ENCODE measurements at regions not wholly inside any gene's neighbourhood (a gene's known extent, or its start where the extent isn't known, plus 50 kb on each side); places are given as distances from the start of the nearest gene placed in this dataset.

DNA sequence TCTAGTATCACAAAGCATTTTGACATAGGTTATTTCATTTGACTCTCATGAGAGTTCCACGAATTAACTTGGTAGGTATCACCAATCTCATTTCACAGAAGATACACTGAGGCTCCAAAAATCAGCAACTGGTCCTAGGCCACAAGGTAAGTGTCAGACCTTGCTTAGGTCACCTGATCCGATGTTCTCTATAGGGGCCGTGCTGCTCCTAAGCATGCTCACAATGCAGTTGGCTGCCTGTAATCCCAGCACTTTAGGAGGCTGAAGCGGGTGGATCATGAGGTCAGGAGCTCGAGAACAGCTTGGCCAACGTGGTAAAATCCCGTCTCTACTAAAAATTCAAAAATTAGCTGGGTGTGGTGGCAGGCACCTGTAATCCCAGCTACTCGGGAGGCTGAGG, 78.7 kb upstream of the FOXN3 start:
- DNase-seq (ENCODE audit: extremely low read depth, low read depth) = no peak
- no peak for TF ChIP-seq CTCF (IDR thresholded peaks at IDR 0.05; ENCODE audit: low read depth, low read length)

DNA sequence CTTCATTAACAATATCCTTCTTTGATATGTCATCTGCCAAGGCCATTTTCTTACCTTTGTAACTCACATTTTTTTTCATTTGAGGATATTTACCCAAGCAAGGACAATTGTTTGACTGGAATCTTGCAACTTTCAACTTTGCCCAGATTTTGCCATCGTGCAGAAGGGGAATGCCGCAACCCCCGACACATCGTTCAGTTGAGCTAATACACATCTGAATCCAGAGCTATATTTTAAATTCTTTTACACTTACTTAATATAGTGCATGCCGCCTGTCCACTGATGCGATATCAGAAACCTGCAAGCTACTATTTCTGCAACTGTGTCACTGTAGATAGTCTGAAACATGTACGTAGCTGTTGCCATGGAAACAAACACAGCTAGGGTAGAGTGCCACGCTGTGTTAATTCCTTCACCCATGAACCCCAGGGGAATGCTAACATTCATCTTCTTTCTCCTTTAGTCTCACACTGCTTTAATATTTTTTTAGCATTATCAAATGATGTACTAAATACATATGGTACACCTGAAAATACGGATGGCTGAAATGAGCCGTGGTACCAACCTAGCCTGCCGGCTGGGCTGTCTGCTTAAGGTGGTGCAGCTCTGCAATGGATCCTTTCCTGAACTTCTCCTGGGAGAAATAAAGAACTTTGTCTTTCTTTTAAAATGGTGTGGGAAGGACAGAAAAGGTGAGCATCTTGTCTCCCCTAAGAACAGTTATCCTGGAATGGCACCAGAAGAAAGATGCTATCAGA, 77.0 kb upstream of the FOXN3 start:
- no peak for TF ChIP-seq CTCF (IDR thresholded peaks at IDR 0.05; ENCODE audit: low read depth, low read length)
- no peak for DNase-seq (ENCODE audit: extremely low read depth, low read depth)

- TF ChIP-seq CTCF (IDR thresholded peaks at IDR 0.05; ENCODE audit: low read depth, low read length) = no peak
- no peak for DNase-seq (ENCODE audit: extremely low read depth, low read depth)
Measured at GRCh38 chr14:89493406-89493805, 76.4 kb upstream of the FOXN3 start.

- no peak for DNase-seq (ENCODE audit: extremely low read depth, low read depth)
- no peak for TF ChIP-seq CTCF (IDR thresholded peaks at IDR 0.05; ENCODE audit: low read depth, low read length)
Measured at GRCh38 chr14:89491711-89492381, 74.8 kb upstream of the FOXN3 start.

GRCh38 chr14:89490466-89490865, 73.4 kb upstream of the FOXN3 start:
- no peak for TF ChIP-seq CTCF (IDR thresholded peaks at IDR 0.05; ENCODE audit: low read depth, low read length)
- DNase-seq (ENCODE audit: extremely low read depth, low read depth) = no peak

GRCh38 chr14:89489761-89490437, 72.9 kb upstream of the FOXN3 start:
- DNase-seq (ENCODE audit: extremely low read depth, low read depth) = no peak
- no peak for TF ChIP-seq CTCF (IDR thresholded peaks at IDR 0.05; ENCODE audit: low read depth, low read length)

DNA sequence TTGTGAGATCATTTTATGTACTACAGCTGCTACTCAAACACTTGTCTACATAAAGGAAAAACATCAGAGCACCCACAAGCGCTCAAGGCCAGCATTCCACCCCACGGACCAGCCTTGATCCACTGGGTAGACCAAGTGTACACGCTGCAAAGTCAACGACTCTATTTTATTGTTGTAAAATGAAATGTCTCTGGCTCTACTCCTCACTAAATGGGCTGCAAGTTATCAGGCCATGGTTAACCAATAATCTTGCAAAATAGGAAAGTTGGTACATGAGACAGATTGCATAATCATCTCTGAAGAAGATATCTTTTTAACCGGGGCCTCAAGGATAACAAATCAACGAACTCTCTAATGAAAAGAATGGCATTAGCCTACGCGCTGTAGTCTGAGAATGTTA, 69.9 kb upstream of the FOXN3 start:
- DNase-seq (ENCODE audit: extremely low read depth, low read depth) = no peak

More for the DNA sequence above, 69.9 kb upstream of the FOXN3 start:
- no peak for TF ChIP-seq CTCF (IDR thresholded peaks at IDR 0.05; ENCODE audit: low read depth, low read length)

All from AG09319 (cell line).